WERI-Rb-1 (cell line): ENCODE measurements at regions not wholly inside any gene's neighbourhood (a gene's known extent, or its start where the extent isn't known, plus 50 kb on each side); places are given as distances from the start of the nearest gene placed in this dataset.
"Not testable (repeated sequence)": the region's sequence is repeated elsewhere in the genome, so short reads cannot be mapped to it uniquely, and the experiment has no call there.

ENCODE experiments used
- DNase-seq: peaks from one replicate; pipeline ENCODE4 v3.0.0-alpha.2; 2020
- H3K27ac ChIP-seq: fragments of 250-450 bp; sonication (Bioruptor Pico); 2 replicates; pipeline ENCODE4 v1.5.1; 2020; ENCODE audit warnings: mild to moderate bottlenecking, moderate library complexity
- H3K27me3 ChIP-seq: fragments of 250-450 bp; sonication (Bioruptor Pico); 2 replicates; pipeline ENCODE4 v1.5.1; 2021; ENCODE audit warnings: mild to moderate bottlenecking, low read depth, moderate library complexity; ENCODE audit not compliant: insufficient read depth, severe bottlenecking
- H3K36me3 ChIP-seq: fragments of 250-450 bp; sonication (Bioruptor Pico); 2 replicates; pipeline ENCODE4 v1.5.1; 2020; ENCODE audit warnings: mild to moderate bottlenecking, moderate library complexity
- H3K4me3 ChIP-seq: 2 replicates; pipeline ENCODE4 v1.5.1; 2011; ENCODE audit warnings: low read depth, mild to moderate bottlenecking, control low read depth, low read length
- H3K9me3 ChIP-seq: fragments of 250-450 bp; sonication (Bioruptor Pico); 2 replicates; pipeline ENCODE4 v1.5.1; 2021; ENCODE audit warnings: mild to moderate bottlenecking, moderate library complexity; ENCODE audit not compliant: severe bottlenecking
- TF ChIP-seq, protein P1 (sequence below): IDR thresholded peaks from 2 replicates; pipeline ENCODE4 v1.5.1; 2011; ENCODE audit warnings: low read depth, mild to moderate bottlenecking, control low read depth, inconsistent platforms, low read length

DNA sequence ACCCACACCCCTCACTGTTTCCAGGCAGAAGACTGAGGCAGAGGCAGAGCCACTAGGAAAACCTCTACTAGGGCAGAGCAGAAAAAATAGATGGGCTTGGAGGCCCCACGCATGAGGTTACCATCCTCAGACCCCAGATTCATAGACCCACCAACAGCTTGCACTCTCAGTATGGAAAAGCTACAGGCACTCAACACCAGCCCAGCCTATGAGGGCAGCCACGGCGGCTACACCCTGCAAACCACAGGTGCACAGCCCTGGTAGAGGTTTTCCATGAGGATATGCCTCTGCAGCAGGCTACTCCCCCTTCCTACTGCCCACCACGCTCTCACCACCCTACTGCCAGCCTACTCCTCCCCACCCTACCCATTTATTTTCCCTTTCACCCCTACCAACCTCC, 235.1 kb downstream of the CWH43 start:
- Histone ChIP-seq H3K27me3 (no peaks in the 10 kb centered on the region), H3K36me3 (no peaks in the 10 kb centered on the region), H3K27ac (no peak overlapping the region), H3K4me3 (no peak overlapping the region), H3K9me3 (no peaks in the 10 kb centered on the region)
- TF ChIP-seq, protein P1, sequence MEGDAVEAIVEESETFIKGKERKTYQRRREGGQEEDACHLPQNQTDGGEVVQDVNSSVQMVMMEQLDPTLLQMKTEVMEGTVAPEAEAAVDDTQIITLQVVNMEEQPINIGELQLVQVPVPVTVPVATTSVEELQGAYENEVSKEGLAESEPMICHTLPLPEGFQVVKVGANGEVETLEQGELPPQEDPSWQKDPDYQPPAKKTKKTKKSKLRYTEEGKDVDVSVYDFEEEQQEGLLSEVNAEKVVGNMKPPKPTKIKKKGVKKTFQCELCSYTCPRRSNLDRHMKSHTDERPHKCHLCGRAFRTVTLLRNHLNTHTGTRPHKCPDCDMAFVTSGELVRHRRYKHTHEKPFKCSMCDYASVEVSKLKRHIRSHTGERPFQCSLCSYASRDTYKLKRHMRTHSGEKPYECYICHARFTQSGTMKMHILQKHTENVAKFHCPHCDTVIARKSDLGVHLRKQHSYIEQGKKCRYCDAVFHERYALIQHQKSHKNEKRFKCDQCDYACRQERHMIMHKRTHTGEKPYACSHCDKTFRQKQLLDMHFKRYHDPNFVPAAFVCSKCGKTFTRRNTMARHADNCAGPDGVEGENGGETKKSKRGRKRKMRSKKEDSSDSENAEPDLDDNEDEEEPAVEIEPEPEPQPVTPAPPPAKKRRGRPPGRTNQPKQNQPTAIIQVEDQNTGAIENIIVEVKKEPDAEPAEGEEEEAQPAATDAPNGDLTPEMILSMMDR = no peak
- no peak for DNase-seq

DNA sequence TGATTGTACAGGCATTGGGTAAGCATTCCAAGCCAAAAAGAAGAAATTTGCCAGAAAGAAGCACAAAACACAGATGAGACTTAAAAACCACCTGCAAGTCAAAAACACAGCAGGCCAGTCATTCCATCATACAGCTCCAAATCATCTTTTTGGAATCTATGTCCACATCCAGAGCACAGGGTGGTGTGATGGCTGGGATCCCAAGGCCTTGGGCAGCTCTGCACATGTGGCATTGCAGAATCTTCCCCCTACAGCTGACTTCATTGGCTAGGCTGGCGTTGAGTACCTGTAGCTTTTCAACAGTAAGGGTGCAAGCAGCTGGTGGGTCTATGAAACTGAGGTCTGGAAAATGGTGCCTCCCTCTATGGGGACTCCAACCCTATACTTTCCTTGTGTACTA, 236.7 kb downstream of the CWH43 start:
- not testable (repeated sequence) for H3K4me3 ChIP-seq, H3K9me3 ChIP-seq, H3K27me3 ChIP-seq, H3K27ac ChIP-seq, DNase-seq, H3K36me3 ChIP-seq

DNA sequence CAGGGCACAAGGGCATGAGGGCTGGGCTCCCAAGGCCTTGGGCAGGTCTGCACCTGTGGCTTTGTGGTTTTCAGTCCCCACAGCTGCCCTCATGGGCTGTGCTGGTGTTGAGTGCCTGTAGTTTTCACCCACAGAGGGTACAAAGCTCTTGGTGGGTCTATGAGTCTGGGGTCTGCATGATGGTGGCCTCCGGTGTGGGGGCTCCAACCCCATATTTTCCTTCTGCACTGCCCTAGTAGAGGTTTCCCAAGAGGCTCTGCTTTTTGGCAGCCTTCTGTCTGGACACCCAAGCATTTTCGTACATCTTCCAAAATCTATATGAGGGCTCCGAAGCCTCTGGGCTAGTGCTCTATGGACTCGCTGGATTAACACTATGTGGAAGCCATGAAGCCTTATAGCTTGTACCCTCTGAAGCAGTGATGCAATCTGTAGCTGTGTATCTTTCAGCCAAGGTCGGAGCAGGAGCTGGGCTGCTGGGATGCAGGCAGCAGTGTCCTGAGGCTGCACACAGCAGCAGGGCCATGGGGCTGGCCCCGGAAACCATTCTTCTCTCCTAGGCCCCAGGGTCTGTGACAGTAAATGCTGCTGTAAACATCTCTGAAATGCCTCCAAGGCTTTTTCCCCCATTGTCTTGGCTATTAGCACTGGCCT, 240.3 kb downstream of the CWH43 start:
- H3K4me3 ChIP-seq, DNase-seq, H3K27me3 ChIP-seq, H3K9me3 ChIP-seq, H3K27ac ChIP-seq, H3K36me3 ChIP-seq: not testable (repeated sequence)

DNA sequence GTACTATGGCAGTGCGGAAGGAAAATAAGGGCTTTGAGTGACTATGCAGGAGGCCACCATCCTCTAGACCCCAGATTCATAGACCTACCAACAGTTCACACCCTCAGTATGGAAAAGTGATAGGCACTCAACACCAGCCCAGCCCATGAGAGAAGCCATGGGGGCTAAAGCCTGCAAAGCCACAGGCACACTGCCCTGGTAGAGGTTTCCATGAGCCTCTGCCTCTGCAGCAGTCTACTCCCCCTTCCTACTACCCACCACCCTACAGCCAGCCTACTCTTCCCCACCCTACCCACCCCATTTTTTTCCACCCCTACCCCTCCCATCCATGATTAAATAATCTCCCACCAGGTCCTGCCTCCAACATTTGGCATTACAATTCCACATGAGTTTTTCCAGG, 241.9 kb downstream of the CWH43 start:
- H3K27ac ChIP-seq, H3K36me3 ChIP-seq, H3K27me3 ChIP-seq, DNase-seq, H3K9me3 ChIP-seq, H3K4me3 ChIP-seq: not testable (repeated sequence)

DNA sequence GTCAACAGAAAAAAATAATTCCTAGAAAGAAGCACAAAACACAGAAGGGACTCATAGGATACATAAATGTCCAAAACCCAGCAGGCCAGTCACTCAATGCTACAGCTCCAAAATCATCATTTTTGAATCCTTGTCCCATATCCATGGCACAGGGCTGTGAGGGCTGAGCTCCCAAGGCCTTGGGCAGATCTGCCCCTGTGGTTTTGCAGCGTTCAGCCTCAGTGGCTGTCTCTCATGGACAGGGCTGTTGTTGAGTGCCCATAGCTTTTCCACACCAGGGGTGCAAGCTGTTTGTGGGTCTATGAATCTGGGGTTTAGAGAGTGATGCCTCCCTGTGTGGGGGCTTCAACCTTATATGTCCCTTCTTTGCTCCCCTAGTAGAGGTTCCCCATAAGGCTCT, 243.2 kb downstream of the CWH43 start:
- not testable (repeated sequence) for DNase-seq, H3K36me3 ChIP-seq, H3K4me3 ChIP-seq, H3K9me3 ChIP-seq, H3K27me3 ChIP-seq, H3K27ac ChIP-seq

DNA sequence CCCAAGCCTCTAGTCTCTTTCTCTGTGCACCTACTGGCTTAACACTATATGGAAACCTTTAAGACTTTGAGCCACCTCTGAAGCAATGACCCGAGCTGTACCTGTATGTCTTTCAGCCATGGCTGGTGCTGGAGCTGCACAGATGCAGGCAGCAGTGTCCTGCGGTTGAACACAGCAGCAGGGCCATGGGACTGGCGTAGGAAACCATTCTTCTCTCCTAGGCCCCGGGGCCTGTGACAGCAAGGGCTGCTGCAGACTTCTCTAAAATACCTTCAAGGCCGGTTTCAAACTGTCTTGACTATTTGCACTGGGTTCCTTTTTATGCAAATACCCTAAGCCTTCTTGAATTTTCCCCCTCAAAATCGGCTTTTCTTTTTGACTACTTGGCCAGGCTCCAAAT, 243.6 kb downstream of the CWH43 start:
- H3K27ac ChIP-seq, H3K4me3 ChIP-seq, H3K27me3 ChIP-seq, H3K36me3 ChIP-seq, DNase-seq, H3K9me3 ChIP-seq: not testable (repeated sequence)

DNA sequence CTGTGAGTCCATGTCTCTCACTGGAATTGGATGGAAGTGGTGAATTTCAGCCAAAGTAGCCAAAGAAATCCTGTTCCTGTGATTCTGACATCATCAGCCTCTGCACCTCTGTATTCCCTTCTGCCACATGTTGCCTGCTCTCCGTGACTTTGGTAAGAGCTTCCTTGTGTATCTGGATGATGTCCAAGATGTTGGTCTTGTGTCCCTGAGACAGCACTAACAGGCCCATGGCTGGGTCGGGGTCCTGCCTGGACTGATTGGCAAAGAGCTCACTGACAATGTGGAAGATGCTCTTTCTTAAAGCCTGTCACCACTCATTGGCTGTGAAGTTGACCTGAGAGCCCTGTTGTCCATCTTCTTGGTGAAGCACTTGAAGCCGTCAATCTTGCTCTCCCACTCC, 247.3 kb downstream of the CWH43 start:
- not testable (repeated sequence) for H3K27me3 ChIP-seq, H3K27ac ChIP-seq, H3K4me3 ChIP-seq, H3K36me3 ChIP-seq, DNase-seq, H3K9me3 ChIP-seq

DNA sequence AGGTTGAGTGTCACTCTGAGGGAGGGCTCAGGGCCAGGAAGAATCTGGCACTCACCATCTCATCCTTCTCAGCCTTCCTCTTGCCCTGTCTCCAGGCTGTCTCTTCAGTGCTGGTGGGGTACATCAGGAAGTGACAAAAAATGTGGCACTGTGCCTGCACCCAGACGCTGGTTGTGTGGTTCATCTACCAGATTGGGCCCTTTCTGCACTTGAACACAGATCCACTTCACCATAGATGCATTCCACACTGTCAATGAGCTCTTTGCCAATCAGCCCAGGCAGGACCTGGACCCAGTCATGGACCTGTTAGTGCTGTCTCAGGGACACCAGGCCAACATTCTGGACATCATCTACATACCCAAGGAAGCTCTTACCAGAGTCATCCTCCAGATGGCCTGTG, 247.7 kb downstream of the CWH43 start:
- not testable (repeated sequence) for DNase-seq, H3K27ac ChIP-seq, H3K9me3 ChIP-seq, H3K27me3 ChIP-seq, H3K4me3 ChIP-seq, H3K36me3 ChIP-seq

DNA sequence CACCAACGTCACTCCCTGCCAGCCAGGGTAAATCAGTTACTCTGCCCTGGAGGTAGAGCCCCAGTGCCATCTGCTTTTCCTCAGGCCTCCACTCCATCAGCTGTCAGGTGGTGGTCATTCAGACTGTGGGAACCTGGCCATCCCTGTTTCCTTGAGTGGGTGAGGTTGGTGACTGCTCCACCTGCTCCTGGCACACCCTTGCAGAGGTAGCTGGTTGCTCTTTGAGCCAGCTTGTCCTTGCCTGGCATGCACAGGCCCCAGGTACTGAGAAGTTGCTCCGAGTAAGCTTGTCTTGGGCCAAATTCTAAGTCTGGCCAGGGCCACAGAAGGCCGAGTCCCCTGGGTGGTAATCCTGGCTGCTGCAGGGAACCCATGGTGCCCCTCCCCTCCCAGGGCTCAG, 248.3 kb downstream of the CWH43 start:
- H3K4me3 ChIP-seq, H3K27me3 ChIP-seq, H3K36me3 ChIP-seq: not testable (repeated sequence)

DNA sequence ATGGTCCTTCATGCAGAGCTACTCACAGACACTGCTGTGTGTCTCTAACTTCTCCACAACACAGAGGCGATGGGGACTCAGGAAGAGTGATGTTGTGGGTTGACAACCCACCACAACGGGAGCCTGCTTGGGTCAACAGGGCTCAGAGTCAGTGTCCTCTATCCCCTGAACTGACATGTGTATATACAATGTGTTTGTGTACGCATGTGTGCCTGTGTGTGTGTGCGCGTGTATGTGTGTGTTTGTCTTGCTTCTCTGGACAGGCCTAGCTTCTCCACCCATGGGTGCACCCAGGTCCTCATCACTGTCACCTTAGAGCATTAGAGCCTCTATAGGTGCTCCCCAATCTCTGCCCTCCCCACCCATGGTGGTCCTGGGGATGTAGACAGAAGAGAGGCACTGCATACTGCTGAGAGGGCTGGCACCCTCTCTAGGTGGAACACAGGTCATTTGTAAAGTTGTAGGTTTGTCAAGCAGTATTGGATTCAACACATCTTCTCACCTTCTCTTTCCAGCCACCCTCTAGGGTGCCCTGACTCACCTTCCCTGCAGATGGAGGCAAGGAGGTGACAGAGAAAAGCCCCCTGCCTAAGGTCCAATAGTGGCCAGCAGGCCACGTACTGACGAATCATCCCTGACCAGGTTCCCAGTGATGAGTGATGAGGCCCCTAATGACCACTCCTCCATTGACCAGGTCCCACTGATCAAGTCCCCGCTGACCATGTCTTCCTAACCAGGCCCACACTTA, 249.5 kb downstream of the CWH43 start:
- not testable (repeated sequence) for H3K9me3 ChIP-seq, H3K27ac ChIP-seq, H3K27me3 ChIP-seq, H3K4me3 ChIP-seq, H3K36me3 ChIP-seq, DNase-seq

More for the DNA sequence above, 248.3 kb downstream of the CWH43 start:
- not testable (repeated sequence) for H3K27ac ChIP-seq, DNase-seq, H3K9me3 ChIP-seq

DNA sequence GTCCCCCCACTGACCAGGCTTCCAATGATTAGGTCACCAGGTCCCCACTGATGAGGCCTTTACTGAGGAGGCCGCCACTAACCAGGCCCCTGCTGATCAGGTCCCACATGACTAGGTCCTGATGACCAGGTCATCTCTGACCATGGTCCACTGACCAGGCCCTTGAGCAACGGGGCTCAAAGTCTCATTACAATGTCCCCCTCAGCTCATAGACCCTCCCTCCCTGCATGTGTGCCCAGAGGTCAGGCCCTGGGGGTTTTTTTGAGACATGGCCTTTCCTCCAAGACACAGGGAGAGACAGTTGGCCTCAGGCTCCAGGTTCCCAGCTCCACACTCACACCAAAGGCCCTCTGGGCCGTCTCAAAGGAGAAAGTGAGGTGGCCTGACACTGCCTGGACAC, 250.4 kb downstream of the CWH43 start:
- DNase-seq, H3K36me3 ChIP-seq, H3K9me3 ChIP-seq, H3K4me3 ChIP-seq, H3K27me3 ChIP-seq, H3K27ac ChIP-seq: not testable (repeated sequence)

DNA sequence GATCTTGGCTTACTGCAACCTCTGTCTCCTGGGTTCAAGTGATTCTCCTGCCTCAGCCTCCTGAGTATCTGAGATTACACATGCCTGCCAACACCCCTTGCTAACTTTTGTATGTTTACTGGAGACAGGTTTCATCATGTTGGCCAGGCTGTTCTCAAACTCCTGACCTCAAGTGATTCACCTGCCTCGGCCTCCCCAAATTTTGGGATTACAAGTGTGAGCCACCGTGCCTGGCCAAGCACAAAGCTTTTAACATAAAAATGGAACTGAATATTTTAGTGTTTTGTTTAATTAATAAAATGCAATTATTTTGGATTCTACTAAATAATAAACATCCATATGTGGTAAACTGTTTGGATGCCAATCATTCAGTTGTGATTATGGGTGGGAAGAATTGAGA, 255.2 kb downstream of the CWH43 start:
- not testable (repeated sequence) for H3K4me3 ChIP-seq, H3K27me3 ChIP-seq, H3K9me3 ChIP-seq, H3K36me3 ChIP-seq, DNase-seq, H3K27ac ChIP-seq

DNA sequence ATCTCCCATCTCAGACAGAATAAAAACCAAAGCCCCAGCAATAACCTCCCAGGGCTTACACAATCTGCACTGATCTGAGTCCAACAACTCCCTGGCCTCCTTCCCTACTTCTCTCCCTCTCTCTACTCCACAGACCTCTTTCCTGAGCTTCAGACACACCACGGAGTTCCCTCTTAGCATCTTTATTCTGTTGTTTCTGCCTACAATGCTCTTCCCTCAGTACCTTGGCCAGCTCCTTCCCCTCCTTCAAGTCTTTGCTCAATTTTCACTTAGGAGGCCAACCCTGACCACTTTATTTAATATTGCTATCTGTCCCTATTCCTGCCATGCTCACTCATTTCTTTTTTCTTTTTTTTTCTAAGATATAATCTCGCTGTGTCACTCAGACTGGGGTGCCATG, 276.7 kb downstream of the CWH43 start:
- not testable (repeated sequence) for H3K9me3 ChIP-seq, DNase-seq, H3K27ac ChIP-seq, H3K27me3 ChIP-seq, H3K36me3 ChIP-seq, H3K4me3 ChIP-seq

DNA sequence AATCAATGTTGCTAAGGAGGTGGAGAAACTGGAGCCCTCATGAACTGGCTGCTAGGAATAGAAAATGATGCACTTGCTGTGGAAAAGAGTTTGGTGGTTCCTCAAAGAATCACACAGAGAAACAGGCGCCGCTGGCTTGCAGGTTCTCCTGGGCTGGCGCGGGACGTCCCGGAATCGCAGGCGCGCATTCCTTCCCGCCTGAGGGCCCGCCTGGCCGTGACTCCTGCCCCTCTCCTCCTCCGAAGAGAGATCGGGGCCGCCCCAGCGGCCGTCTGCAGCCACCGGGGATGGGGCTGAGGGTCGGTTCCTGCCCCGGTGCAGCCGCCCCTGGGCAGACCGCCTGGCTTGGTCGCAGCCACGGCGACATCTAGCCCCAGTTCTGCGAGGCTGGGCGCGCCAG, 284.4 kb downstream of the CWH43 start:
- H3K27ac ChIP-seq, H3K36me3 ChIP-seq, H3K27me3 ChIP-seq, H3K4me3 ChIP-seq, DNase-seq, H3K9me3 ChIP-seq: not testable (repeated sequence)
